A549 (cell line): ENCODE measurements at regions not wholly inside any gene's neighbourhood (a gene's known extent, or its start where the extent isn't known, plus 50 kb on each side); places are given as distances from the start of the nearest gene placed in this dataset.

Experiments
- ATAC-seq, 2 experiments: fragments of 200-7000 bp in 1 of 2; fragments of >200 bp in 1 of 2; cut with Nextera tagmentation in 1 of 2; cut with Tn5 transposase in 1 of 2; 3 replicates each; pipeline versions ENCODE4 v1.8.0 to v1.9.1; 2018 to 2020; ENCODE audit warnings: mild to moderate bottlenecking in 1 of 2, moderate library complexity in 1 of 2
- CTCF ChIA-PET: fragments of 300-600 bp; sonication (Branson Sonifier 250); formaldehyde crosslinking; extraction: SDS; loops from one replicate; lab custom pipeline; 2021; ENCODE audit warnings: antibody characterized with exemption, inconsistent platforms; lab: Yijun Ruan, JAX
- POLR2A ChIA-PET: fragments of 350-600 bp; formaldehyde crosslinking; extraction: SDS; loops from one replicate; lab custom pipeline; 2021; ENCODE audit warnings: antibody characterized with exemption, inconsistent platforms; lab: Yijun Ruan, JAX
- DNase-seq, 2 experiments: peaks; one replicate each; pipeline versions ENCODE4 v3.0.0 to v3.0.0-alpha.2; 2011 to 2016; ENCODE audit warnings: low read depth in 1 of 2, low spot score in 1 of 2
- FAIRE-seq: peaks from 2 replicates; lab custom pipeline; 2011; peaks lifted over from hg19 to GRCh38; lab: Jason Lieb, UNC
- H3K27ac ChIP-seq, 2 experiments: fragments of >200 bp; sonication (Bioruptor Twin); formaldehyde crosslinking; 3 replicates each; pipeline ENCODE4 v1.5.1; 2016 to 2017
- H3K4me1 ChIP-seq: fragments of >200 bp; sonication (Bioruptor Twin); formaldehyde crosslinking; 3 replicates; pipeline ENCODE4 v1.6.1; 2016
- H3K4me2 ChIP-seq: fragments of >200 bp; sonication (Bioruptor Twin); formaldehyde crosslinking; 3 replicates; pipeline ENCODE4 v1.6.1; 2016
- H3K4me3 ChIP-seq: fragments of >200 bp; sonication (Bioruptor Twin); formaldehyde crosslinking; 3 replicates; pipeline ENCODE4 v1.5.1; 2016
- H3K9me3 ChIP-seq: fragments of >200 bp; sonication (Bioruptor Twin); formaldehyde crosslinking; 3 replicates; pipeline ENCODE4 v1.6.1; 2016
- BCL3 ChIP-seq: fragments of >200 bp; sonication (Bioruptor Twin); formaldehyde crosslinking; IDR thresholded peaks from 3 replicates; pipeline ENCODE4 v1.6.1; 2016
- CBX8 ChIP-seq: fragments of 200-600 bp; sonication (generic); IDR thresholded peaks from 2 replicates; pipeline ENCODE4 v1.6.1; 2016
- CHD2 ChIP-seq: fragments of 150-350 bp; IDR thresholded peaks from 2 replicates; pipeline ENCODE4 v1.6.1; 2014; ENCODE audit warnings: low read length; ENCODE audit not compliant: partially characterized antibody
- EHF ChIP-seq: fragments of 250-450 bp; sonication (Bioruptor Pico); IDR thresholded peaks from 2 replicates; pipeline ENCODE4 v1.5.0; 2020; ENCODE audit warnings: mild to moderate bottlenecking
- FOSB ChIP-seq: fragments of 250-450 bp; sonication (Bioruptor Pico); IDR thresholded peaks from 2 replicates; pipeline ENCODE4 v1.5.0; 2020; ENCODE audit warnings: mild to moderate bottlenecking, moderate library complexity
- FOXS1 ChIP-seq: fragments of 250-450 bp; sonication (Bioruptor Pico); IDR thresholded peaks from 2 replicates; pipeline ENCODE4 v1.5.0; 2020; ENCODE audit warnings: mild to moderate bottlenecking, moderate library complexity
- GATA3 ChIP-seq: IDR thresholded peaks from 2 replicates; pipeline ENCODE4 v1.6.1; 2012; ENCODE audit warnings: borderline replicate concordance
- HOXB5 ChIP-seq: fragments of 250-450 bp; sonication (Bioruptor Pico); IDR thresholded peaks from 2 replicates; pipeline ENCODE4 v1.5.0; 2020; ENCODE audit warnings: mild to moderate bottlenecking, moderate library complexity
- JUNB ChIP-seq: fragments of >200 bp; sonication (Bioruptor Twin); formaldehyde crosslinking; IDR thresholded peaks from 2 replicates; pipeline ENCODE4 v1.6.1; 2016
- KDM1A ChIP-seq: fragments of 200-600 bp; sonication (generic); IDR thresholded peaks from 2 replicates; pipeline ENCODE4 v1.6.1; 2016; ENCODE audit warnings: low read depth, mild to moderate bottlenecking
- NFE2L2 ChIP-seq: fragments of 150-350 bp; conservative IDR thresholded peaks from 2 replicates; pipeline ENCODE4 v1.6.1; 2014; ENCODE audit warnings: low read length
- PHF8 ChIP-seq: fragments of 200-600 bp; sonication (generic); IDR thresholded peaks from 2 replicates; pipeline ENCODE4 v1.6.1; 2016; ENCODE audit warnings: low read depth, mild to moderate bottlenecking, antibody characterized with exemption, moderate library complexity, borderline replicate concordance
- POLR2A ChIP-seq: IDR thresholded peaks from 2 replicates; pipeline ENCODE4 v1.6.1; 2012; ENCODE audit warnings: mild to moderate bottlenecking, low read length
- POLR2AphosphoS2 ChIP-seq: conservative IDR thresholded peaks from 2 replicates; pipeline ENCODE4 v1.6.1; 2012; ENCODE audit warnings: low read length, improper control_type of control experiment, inconsistent platforms
- RAD21 ChIP-seq, 2 experiments: fragments of >200 bp in 1 of 2; sonication (Bioruptor Twin) in 1 of 2; formaldehyde crosslinking in 1 of 2; IDR thresholded peaks in 1 of 2; conservative IDR thresholded peaks in 1 of 2; 2 replicates in 1 of 2; 3 replicates in 1 of 2; pipeline ENCODE4 v1.6.1; 2012 to 2018; ENCODE audit warnings: inconsistent platforms in 1 of 2
- RCOR1 ChIP-seq: fragments of 150-350 bp; IDR thresholded peaks from 2 replicates; pipeline ENCODE4 v1.6.1; 2014; ENCODE audit warnings: antibody characterized with exemption, low read length, low read depth
- REST ChIP-seq: fragments of 200-600 bp; sonication (generic); IDR thresholded peaks from 2 replicates; pipeline ENCODE4 v1.6.1; 2016; ENCODE audit warnings: antibody characterized with exemption, mild to moderate bottlenecking, moderate library complexity
- SMC3 ChIP-seq: fragments of >200 bp; sonication (Bioruptor Twin); formaldehyde crosslinking; IDR thresholded peaks from 3 replicates; pipeline ENCODE4 v1.6.1; 2018; ENCODE audit warnings: inconsistent platforms
- SREBF2 ChIP-seq: fragments of 450-650 bp; IDR thresholded peaks from 2 replicates; pipeline ENCODE4 v1.6.1; 2014; ENCODE audit warnings: mild to moderate bottlenecking, moderate library complexity
- ZFP36 ChIP-seq: fragments of 450-650 bp; IDR thresholded peaks from 2 replicates; pipeline ENCODE4 v1.6.1; 2014; ENCODE audit warnings: borderline replicate concordance; ENCODE audit not compliant: partially characterized antibody
- WGBS: methylation state at CpG from one replicate; pipeline ENCODE4 v1.1.6; 2017; ENCODE audit errors: missing lambda C conversion rate; 5-methylcytosine and 5-hydroxymethylcytosine counted together
- TF ChIP-seq, protein P1 (sequence below): fragments of 150-350 bp; IDR thresholded peaks from 2 replicates; pipeline ENCODE4 v1.6.1; 2014; ENCODE audit warnings: low read depth, mild to moderate bottlenecking, low read length
- TF ChIP-seq, protein P2 (sequence below): IDR thresholded peaks from 2 replicates; pipeline ENCODE4 v1.6.1; 2012
- TF ChIP-seq, protein P3 (sequence below): fragments of 450-650 bp; IDR thresholded peaks from 2 replicates; pipeline ENCODE4 v1.6.1; 2014; ENCODE audit warnings: antibody characterized with exemption

DNA sequence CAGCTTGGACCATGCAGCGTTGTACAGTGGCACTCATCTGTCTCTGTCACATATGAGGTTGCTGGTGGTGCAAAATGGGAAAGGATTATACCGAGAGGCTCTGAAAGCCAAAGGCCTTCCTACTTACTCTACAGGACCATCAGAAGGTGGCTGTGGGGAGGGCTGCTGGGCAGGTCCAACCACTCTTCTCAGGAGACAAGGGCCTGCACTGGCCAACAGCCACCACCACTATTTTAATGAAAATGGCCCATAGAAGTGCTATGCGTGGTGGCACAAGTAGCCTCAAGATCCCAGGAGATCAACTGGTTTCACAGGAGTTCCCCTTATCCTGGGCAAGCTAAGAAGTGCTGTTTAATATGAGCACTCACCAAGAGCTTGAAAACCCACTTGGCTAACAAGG is 52.3 kb downstream of the MRPL57 start:
- ChIA-PET POLR2A (no interaction called here), CTCF (interaction anchor here (0.5 kb wide), 1 partner anchor 57 kb away, joined by 3 read pairs; no protein-coding TSS in a partner anchor)
- no peak for ATAC-seq
- FAIRE-seq = no peak
- DNase-seq = no peak
- Histone ChIP-seq H3K4me3 (no peak overlapping the region), H3K27ac (no peak overlapping the region), H3K4me1 (no peaks in the 10 kb centered on the region), H3K9me3 (no peaks in the 10 kb centered on the region), H3K4me2 (no peak overlapping the region)
- 54% methylated on average over 3 of the region's 3 CpGs for WGBS
- TF ChIP-seq FOXS1 (CRISPR knock-in tag) (no peak), GATA3 (no peak), CHD2 (no peak), REST (no peak), EHF (CRISPR knock-in tag) (no peak), CBX8 (no peak), KDM1A (no peak), RAD21 (conservative IDR thresholded peaks at IDR 0.05 in 1 of 2, IDR thresholded peaks at IDR 0.05 in 1 of 2) (no peak), SREBF2 (no peak), BCL3 (no peak), POLR2A (no peak), FOSB (CRISPR knock-in tag) (no peak), ZFP36 (no peak), PHF8 (no peak), JUNB (no peak), RCOR1 (no peak), POLR2AphosphoS2 (no peak), HOXB5 (no peak)
- TF ChIP-seq, protein P1, sequence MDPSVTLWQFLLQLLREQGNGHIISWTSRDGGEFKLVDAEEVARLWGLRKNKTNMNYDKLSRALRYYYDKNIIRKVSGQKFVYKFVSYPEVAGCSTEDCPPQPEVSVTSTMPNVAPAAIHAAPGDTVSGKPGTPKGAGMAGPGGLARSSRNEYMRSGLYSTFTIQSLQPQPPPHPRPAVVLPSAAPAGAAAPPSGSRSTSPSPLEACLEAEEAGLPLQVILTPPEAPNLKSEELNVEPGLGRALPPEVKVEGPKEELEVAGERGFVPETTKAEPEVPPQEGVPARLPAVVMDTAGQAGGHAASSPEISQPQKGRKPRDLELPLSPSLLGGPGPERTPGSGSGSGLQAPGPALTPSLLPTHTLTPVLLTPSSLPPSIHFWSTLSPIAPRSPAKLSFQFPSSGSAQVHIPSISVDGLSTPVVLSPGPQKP = no peak
- TF ChIP-seq, protein P2, sequence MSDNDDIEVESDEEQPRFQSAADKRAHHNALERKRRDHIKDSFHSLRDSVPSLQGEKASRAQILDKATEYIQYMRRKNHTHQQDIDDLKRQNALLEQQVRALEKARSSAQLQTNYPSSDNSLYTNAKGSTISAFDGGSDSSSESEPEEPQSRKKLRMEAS = no peak

- TF ChIP-seq, protein P3, sequence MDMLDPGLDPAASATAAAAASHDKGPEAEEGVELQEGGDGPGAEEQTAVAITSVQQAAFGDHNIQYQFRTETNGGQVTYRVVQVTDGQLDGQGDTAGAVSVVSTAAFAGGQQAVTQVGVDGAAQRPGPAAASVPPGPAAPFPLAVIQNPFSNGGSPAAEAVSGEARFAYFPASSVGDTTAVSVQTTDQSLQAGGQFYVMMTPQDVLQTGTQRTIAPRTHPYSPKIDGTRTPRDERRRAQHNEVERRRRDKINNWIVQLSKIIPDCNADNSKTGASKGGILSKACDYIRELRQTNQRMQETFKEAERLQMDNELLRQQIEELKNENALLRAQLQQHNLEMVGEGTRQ = no peak
- TF ChIP-seq SMC3 (no peak), NFE2L2 (no peak)
- TF ChIP-seq, all 56 proteins: peak for 0
- DNase-seq (no peak), FAIRE-seq (no peak), ATAC-seq (no peak)
- Histone ChIP-seq H3K9me3 (no peaks in the 10 kb centered on the region), H3K27ac (no peak overlapping the region), H3K4me2 (no peak overlapping the region), H3K4me1 (no peaks in the 10 kb centered on the region), H3K4me3 (no peak overlapping the region)
- WGBS = 57% methylated on average over 6 of the region's 7 CpGs
- POLR2A ChIA-PET = no interaction called here
- CTCF ChIA-PET = interaction anchor here (1.2 to 1.6 kb wide), 2 partner anchors 250 to 304 kb away, joined by 3 to 4 read pairs; no protein-coding TSS in a partner anchor
Measured at GRCh38 chr13:21229241-21230024, 53.0 kb downstream of the MRPL57 start.
